ENCODE measurements at regions not wholly inside any gene's neighbourhood (a gene's known extent, or its start where the extent isn't known, plus 50 kb on each side); places are given as distances from the start of the nearest gene placed in this dataset.

DNA sequence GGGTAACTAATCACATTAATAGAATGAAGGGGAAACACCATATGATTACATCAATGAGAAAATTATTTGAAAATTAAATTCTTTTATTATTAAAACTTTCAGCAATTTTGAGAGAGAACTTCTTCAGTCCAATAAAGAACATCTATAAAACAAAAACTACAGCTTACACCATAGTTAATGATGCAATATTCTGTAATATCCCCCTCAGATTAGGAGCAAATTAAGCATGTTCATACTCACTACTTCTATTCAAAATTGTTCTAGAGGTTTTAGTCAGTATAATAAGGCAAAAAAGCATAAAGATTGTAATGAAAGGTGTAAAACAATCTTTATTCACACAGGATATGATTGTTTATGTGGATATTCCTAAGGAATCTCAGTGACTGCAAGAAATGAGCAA is 465.4 kb downstream of the CD109 start:
- DNase-seq = no peak

DNA sequence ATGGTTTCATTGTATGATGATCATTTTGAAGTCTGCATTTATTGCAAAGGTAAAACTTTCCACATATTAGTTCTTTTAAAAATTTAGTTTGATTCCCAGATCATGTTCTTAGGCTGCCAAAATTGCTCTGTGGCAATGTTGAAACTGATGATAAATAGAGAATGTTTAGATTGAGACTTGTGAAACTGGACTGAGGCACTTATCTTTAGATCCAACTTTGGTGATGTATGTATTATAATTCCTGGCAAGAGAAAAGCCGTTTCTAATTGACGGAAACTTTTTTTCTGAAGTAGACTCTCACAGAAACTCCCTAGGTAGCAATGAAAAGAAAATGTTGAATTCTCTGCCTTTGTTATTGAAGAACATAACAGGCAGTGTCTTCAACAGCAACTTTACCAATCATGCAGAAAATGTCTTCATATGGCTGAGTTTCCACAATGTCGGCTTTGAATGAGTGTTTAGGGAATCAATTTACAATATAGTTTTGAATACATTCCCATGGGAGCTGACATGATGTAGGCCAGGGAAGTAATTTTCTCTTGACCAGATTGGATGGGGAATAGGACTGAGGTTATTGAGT is 456.2 kb downstream of the CD109 start:
- DNase-seq = no peak

DNA sequence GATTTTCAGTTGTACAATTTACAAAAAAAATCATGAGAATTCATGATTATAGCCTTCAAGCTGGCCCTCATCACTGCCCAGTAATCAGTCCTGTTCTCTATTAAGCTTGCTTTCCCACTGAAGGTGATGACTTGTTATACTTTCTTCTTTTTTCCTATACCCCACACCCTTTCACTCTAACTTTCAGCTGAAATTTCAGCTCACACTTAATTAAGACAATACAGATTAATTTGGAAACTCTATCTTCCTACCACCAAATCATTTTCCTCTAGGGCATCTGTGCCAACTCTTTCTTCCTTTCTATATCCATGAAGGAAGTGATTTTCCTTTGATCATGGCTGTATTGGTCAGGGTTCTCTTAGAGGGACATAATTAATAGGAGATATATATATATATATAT is 449.9 kb downstream of the CD109 start:
- no peak for DNase-seq

DNA sequence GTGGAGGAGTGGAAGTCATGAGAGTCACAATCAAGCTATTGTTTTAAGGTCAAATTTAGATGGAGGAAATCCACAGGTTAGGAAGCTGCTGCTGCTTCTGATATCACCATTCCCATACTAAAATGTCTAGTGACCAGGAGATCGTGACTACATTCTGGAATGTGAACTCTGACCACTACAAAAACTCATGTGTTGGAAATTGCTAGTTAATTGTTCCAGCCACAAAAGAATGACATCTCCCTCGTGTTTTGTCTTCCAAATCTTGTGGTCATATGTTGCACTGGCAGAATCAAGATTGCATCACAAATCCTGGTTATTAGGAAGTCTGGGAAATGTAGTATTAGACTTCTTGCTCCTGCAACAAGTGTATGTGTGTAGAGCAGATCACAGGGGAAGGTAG is 441.9 kb downstream of the CD109 start:
- no peak for DNase-seq

DNA sequence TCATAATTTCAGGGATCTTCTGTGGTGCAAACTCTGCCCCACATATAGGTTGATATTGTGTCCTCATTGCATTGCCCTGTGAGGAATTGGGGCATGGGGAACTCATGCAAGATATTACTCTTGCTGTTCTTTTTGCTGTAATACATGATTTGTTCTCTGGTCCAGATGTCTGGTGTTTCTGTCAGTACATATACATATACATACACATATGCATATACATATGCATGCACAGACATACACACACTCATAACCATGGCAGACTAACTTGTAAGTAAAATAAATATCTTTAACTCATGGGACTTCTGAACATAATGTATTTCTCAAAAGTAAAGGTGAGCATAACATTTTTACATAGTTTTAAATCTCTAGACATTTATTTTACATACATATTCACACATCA is 438.3 kb downstream of the CD109 start:
- DNase-seq = no peak

DNA sequence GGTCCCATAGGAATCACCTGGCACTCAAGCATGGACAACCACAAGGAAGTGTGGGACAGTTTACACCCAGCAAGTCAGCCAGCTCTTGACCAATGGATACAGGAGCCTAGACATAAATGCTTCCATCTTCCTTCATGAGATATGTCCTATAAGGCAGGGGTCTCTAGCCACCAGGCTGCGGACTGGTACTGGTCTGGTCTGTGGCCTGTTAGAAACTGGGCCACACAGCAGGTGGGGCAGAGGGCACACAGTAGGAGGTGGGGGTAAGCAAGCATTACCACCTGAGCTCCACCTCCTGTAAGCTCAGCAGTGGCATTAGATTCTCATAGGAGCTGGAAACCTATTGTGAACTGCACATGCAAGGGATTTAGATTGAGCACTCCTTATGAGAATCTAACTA is 437.1 kb downstream of the CD109 start:
- no peak for DNase-seq

DNA sequence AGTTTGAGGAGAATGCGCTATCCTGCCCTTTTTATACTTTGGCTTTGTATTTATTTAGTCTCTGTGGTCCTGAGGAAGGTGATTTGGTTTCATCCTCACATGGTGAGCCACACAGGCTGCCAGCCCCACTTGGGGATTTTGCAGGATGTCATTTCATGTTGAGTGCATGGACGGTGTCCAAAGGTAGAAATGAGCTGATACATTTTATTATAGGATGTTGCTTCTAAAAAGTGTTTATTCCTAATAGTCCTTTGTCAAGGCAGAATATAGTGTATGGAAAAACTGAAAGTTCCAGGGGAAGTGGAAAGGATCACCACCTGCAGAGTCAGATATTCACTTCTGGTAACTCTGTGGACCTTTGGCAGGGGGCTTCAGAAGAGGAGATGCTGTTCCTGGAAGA is 434.6 kb downstream of the CD109 start:
- no peak for DNase-seq

DNA sequence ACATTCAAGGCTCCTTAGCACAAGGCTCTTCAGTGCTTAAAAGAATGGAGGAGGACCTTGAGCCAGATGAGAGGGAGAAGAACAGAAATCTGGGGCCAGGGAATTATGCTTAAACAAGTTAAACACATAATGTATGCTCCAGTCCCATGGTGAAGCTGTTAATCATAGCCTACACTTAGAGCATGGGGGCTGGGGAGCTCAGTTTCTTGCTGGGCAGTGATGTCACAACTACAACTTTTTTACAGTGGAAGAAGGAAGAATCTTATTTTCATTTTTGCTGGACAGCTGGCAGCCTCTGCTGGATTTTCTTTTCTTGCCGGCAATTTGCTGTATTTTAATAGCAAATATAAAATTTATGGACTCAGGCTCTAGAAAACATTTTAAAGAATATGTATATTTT is 432.5 kb downstream of the CD109 start:
- no peak for DNase-seq

DNA sequence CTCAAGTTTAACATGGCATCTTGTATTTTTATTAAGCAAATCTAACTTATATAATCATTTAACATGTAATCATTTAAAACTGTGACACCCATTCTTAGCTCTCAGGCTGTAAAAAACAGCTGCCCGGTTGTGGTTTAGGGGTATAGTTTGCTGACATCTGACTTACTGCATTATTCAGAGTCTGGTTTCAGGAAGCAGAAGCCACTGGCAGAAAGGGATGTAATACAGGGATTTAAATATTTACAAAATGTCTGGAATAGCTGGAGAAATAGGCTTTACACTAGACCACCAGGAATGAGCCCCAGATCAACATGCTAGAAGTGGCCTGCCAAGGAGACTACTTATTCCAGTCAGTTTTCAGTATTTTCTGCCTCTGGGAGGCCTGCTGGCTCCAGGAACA is 421.1 kb downstream of the CD109 start:
- no peak for DNase-seq

DNA sequence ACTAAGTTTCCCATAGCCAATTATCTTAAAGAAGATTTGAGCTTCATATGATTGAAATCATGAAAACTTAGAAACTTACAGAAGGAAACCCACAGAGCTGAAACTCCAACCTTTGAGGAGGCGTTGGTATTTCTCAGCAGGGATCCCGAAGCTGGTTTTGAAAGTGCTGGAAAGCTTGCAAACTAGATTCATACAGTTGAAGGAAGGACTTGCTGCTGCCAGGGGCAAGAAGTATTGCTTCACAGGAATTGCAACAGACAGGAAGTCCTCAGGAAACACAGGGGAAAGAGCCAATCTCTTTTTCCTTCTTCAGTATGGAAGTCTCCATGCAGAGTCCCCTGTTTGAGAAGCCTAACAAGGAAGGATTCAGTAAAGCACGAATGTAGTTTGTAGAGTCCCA is 419.7 kb downstream of the CD109 start:
- DNase-seq = peak; percentile 37 to 65

DNA sequence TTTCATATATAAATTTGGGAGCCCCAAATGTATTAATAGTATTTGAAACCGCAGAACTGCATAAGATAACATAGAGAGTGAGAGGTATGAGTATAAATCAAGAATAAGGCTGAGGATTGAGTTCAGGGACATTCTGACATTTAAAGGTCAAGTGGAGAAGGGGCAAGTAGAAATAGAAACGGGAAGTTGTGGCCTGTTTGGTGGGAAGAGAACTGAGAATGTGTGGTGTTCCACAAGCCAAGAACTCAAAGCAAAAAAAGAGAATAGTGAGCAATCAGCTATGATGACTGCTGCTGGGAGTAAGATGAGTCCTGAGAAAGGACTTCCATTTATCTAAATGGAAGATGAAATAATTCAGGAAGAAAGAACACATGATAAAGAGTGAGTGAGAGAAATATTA is 418.4 kb downstream of the CD109 start:
- DNase-seq = peak; percentile 25 to 41

DNA sequence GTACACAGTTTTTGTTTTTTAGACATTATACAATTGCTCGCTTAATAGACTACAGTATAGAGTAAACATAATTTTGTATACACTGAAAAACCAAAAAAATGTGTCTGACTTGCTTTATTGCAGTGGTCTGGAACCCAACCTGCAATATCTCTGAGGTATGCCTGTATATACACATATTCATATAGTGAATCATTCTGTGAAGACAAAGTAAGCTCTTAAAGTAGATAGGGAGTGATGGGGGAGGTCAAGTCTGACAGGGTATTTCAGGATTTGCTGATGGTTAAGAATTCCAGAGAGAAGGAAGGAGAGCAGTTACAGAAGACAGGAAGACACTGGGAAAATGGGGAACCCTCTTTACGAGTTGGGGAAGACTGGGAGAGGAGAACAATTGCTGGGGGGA is 417.9 kb downstream of the CD109 start:
- DNase-seq = no peak

DNA sequence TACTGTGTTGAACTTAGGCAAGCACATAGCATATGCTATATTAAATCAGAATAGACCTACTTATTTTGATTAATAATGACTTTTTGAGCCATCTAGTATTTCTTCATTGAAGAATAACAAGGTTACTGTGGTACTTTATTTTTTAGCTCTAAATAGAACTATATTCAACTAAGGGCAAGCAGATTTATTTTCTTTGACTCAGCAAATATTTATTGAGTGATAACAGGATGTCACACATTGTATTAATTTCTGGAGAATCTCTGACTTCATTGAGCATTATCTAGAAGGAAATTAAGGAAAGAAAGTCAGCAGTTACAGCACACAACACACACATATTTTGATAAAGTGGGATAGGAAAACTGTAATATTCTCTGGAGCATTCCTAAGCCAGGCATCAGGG is 407.4 kb downstream of the CD109 start:
- no peak for DNase-seq

DNA sequence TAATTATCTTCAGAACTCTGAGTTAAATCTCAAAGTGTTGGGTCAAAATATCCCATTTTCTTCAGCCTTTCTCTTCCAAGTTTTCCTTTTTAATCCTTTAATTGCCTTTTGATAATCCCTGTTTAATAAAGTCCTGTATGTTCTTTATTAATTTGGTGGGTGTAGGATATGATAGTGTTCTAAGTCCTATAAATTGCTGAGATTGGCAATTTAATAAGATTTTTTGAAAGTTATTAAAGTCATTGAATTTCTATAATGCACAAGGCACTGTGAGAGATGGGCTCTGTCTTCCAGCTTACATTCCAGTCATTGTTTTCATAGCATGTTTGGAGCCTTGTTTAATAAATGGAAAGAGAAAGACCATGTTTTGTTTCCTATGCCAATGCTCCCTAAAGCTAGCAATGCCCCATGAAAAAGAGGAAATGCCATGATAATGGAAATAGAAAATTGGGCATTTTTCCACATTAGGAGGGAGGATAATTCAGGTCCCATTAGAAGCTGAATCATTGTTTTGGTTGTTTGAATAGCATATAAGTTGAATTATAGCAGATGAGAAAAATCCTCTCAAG is 404.8 kb downstream of the CD109 start:
- no peak for DNase-seq

DNA sequence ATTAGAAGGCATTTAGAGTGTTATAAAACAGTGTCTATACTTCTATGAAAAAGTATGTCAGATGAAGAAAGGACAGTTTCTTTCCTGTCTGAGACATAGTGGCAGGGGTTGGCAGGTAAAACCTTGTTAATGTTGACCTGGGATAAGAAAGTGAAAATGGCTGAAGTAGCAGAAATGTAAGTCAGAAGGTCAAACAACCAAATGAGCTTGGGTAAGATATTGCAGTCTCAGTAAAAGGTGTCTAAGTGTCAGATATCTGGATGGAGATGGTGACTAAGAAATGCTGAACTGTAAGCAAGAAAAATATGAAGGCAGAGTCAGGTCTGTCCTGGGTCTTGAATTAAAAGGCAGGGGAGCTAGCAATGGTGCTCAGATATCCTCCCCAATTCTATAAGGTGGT is 400.3 kb downstream of the CD109 start:
- no peak for DNase-seq

DNA sequence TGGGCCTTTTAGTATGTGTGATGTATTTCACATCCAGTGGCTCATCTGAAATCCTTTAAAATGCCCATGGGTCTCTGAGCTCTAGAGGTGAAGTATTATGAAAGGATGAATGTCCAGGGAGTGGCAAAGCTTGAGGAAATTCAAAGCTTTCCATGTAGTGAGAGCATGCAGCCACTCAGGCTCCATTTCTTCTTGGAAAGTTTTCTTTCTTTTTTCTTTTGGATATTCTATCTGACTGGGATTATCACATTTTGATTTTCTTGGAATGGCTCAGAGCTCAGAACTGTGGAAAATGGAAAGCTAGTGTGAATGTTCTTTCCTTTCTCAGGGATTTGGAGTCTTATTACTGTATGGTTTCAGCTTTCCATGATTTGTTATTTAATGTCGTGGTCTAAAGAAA is 397.4 kb downstream of the CD109 start:
- DNase-seq = no peak

DNA sequence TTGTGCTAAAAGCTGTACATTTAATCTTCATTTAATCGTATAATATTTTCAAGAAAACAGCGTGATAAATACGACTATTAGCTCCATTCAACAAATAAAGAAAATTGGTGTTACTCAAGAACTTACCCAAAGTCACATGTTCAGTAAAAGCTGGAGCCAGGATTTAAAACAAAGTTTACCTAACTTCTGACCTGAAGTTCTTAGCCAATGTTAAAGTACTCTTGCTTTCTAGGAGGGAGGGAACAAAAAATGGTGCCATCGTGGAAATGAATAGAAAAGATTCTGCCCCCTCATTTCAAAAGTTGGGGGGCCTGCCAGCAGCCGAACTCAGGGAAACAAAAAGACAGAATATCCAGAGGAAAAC is 395.8 kb downstream of the CD109 start:
- no peak for DNase-seq

DNA sequence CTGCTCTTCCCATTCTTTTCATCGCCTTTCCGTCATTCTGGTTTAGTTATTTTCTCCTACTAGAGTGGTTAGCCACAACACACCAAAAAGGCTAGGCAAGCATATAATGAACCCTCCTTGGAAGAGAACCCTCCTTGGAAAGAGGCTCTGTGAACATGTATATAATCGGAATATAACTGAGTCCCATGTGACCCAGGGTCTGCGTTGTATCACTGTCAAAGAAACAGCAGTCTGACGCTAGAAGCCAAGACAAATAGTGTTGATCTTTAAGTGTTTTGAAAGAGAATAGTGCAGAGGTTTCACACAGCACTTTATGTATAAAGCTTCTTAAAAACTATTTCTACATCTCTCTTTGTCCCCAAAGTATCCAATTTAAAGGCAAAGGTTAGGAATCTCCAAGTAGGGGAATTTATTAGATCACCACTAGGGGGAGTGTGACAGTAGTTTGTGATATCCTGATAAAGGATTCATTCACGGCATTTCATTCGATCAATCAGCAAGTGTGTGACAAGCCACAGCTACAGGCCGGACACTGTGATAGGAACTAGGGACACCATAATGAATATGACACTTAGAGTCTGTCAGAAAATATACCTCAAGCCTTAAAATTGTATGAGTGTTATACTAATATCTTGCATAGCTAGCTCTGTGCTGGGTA is 395.3 kb downstream of the CD109 start:
- peak; percentile 54 to 57 for DNase-seq

DNA sequence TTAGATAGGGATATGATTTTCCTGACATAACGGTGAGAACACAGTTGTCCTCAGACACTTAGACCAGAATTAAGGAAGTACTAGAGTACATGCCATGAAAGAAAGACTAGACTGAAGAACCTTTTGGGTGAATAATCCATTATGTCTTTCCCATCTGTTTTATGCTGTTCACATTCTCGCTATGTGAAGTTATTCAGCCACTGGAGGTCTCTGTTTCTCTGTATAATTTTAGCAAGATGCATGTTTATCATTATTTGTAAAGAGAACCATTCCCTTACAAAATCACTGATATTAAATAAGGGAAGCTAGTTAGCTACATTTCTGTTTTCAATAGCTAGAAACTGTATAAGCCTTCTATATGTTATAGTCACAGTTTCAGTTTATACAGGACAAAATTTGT is 391.9 kb downstream of the CD109 start:
- peak in 1 of 2 experiments; percentile 3 for DNase-seq

DNA sequence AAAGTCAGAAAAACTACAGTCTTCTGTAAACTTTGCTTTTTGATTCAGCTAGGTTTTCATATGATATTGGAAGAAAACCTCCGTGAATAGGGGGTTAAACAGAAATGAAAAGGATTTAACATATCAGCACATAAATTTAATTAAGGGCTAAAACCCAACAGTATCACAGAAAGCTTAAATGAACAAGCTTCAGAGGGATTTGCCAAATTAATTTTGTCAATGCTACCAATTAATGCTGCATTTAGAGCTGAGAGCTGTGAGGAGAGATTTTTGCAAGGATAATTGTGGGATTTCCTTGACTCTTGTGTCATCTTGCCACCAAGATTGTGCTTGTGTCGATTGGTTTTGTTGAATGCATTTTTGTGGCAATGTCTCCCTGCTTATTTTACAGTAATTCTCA is 379.9 kb downstream of the CD109 start:
- DNase-seq = no peak

DNA sequence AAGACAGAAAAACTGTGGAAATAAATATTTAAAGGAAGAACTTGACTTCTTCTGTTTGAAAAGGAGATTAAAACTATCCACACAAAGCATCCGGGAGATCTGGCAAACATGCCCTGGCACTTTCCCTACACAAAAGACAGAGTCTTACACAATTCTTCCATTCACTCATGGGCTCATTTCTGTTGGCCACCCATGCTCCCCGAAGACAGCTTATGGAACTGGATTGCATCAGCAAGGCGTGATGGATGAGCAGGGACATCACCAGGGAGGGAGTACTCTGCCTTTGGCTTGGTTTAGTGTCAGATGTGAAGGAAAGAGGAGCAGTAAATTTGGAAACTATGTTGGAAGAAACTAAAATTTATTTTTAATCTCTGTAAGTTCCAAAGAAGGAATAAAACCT is 379.3 kb downstream of the CD109 start:
- no peak for DNase-seq

DNA sequence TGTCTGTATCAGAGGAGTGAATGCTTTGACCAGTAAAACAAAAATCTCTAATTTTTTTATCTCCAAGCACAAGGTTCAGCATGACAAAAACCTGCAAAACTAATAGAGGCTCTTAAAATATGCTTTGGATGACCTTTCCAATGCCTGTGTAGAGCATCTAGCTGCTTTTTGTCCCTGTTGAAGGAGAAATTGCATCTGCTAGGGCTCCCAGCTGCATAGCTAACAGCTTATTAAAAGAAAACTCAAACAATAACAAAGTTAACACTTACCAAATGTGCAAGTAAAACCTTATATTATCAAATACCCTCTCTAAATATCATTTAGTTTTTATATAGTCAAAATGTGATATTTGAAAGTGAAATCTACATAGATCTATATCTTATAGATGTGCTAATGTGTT is 378.6 kb downstream of the CD109 start:
- no peak for DNase-seq

DNA sequence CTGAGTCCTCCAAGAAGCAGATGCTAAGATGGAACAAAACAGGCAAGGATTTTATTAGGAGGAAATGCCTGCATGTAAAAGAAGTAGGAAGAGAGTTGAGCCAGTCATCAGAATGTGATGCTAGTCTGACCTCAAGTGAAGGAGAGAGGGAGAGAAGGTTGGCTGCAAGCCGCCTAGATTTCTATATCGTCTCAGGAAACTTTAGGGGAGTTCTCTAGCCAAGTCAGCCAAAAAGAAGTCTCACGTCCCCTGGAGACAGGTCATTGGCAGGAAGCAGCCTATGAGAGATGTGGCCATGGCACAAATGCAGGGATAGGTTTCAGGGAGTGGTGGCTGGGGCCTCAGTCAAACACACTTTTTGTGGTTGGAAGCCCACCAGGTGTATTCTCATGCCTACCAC is 378.0 kb downstream of the CD109 start:
- no peak for DNase-seq

DNA sequence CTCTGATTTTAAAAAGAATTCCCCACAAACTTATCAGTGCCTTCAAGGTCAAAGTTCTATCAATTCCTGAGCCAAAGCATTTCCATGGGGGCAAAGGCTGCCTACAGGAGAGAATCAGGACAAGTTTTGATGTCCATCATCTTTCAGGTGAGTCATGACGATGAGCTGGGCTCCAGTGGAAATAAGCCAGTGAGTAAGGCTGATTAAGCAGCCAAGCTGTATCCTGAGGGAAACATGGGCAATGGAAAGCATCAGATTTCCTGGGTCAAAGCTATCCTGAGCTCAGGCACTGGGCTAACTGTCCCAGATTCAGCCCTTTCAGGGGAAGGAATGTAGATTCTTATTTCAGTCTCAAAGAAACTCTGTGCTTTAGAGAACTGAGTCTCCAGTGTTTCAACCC is 377.4 kb downstream of the CD109 start:
- no peak for DNase-seq

DNA sequence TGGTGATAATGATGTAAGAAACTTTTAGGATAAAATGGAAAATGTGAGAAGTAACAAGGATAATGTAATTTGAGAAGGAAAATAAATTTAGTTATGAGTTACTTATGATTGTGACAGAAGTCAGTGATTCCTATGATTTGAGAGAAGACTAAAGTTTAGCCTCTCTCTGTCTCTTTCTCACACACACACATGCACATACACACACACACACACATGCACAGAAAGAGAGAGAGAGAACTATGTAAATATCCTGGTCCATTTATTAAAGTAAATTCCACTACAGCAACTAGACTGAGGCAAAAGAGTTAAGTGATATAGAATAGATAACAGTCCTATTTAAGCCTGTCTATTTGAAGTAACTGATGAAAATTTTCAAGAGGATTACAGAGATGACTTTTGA is 375.2 kb downstream of the CD109 start:
- DNase-seq = no peak

Data from AML-193 (cell line).